H1 (cell line): ENCODE measurements at regions not wholly inside any gene's neighbourhood (a gene's known extent, or its start where the extent isn't known, plus 50 kb on each side); places are given as distances from the start of the nearest gene placed in this dataset.

Experiments
- CBX5 ChIP-seq: fragments of 300-800, 300-1000 bp; sonication (generic); IDR thresholded peaks from 2 replicates; pipeline ENCODE4 v1.7.1; 2016; ENCODE audit warnings: antibody characterized with exemption, low read length, low read depth
- CHD2 ChIP-seq: IDR thresholded peaks from 2 replicates; pipeline ENCODE4 v1.6.1; 2012; ENCODE audit warnings: low read length, improper control_type of control experiment
- CREB1 ChIP-seq: IDR thresholded peaks from 2 replicates; pipeline ENCODE4 v1.6.1; 2012; ENCODE audit warnings: inconsistent platforms
- CTBP2 ChIP-seq: IDR thresholded peaks from 2 replicates; pipeline ENCODE4 v1.7.0; 2011; ENCODE audit warnings: borderline replicate concordance, mild to moderate bottlenecking, moderate library complexity, mixed read lengths, low read length; ENCODE audit not compliant: insufficient read depth, insufficient read length
- CTCF ChIP-seq, 3 experiments: IDR thresholded peaks; 1 replicate in 2 of 3; 2 replicates in 1 of 3; pipeline versions ENCODE4 v1.5.1 to v1.6.1; 2011; ENCODE audit warnings: low read length in 3 of 3, mild to moderate bottlenecking in 3 of 3, inconsistent platforms in 2 of 3, low read depth in 1 of 3, moderate library complexity in 1 of 3; ENCODE audit not compliant: insufficient read depth in 1 of 3; ENCODE audit errors: control extremely low read depth in 1 of 3
- HDAC2 ChIP-seq, 2 experiments: fragments of 300-600 bp in 1 of 2; sonication (generic) in 1 of 2; IDR thresholded peaks; 2 replicates each; pipeline ENCODE4 v1.6.1; 2011 to 2012; ENCODE audit warnings: low read depth in 2 of 2, low read length in 2 of 2, mild to moderate bottlenecking in 2 of 2, moderate library complexity in 2 of 2, borderline replicate concordance in 1 of 2, inconsistent platforms in 1 of 2
- KDM1A ChIP-seq: fragments of 200-600, 300-600 bp; sonication (generic); IDR thresholded peaks from 2 replicates; pipeline ENCODE4 v1.7.1; 2016; ENCODE audit warnings: mild to moderate bottlenecking, low read length, borderline replicate concordance
- KDM4A ChIP-seq: IDR thresholded peaks from one replicate; pipeline ENCODE4 v1.7.1; 2012; ENCODE audit warnings: low read depth, mild to moderate bottlenecking, moderate library complexity, low read length, inconsistent platforms; ENCODE audit not compliant: severe bottlenecking
- KDM5A ChIP-seq: fragments of 200-600 bp; IDR thresholded peaks from 2 replicates; pipeline ENCODE4 v1.7.1; 2012; ENCODE audit warnings: mild to moderate bottlenecking, low read length, inconsistent platforms, mixed read lengths
- NRF1 ChIP-seq: IDR thresholded peaks from 2 replicates; pipeline ENCODE4 v1.6.1; 2011; ENCODE audit warnings: mild to moderate bottlenecking, low read depth, low read length, improper control_type of control experiment
- PHF8 ChIP-seq: fragments of 200-600 bp; sonication (generic); conservative IDR thresholded peaks from 2 replicates; pipeline ENCODE4 v1.7.1; 2012; ENCODE audit warnings: low read depth, mild to moderate bottlenecking, inconsistent platforms, low read length, moderate library complexity
- POLR2A ChIP-seq, 2 experiments: IDR thresholded peaks; 1 replicate in 1 of 2; 2 replicates in 1 of 2; pipeline ENCODE4 v1.6.1; 2011; ENCODE audit warnings: low read depth in 2 of 2, low read length in 2 of 2, mild to moderate bottlenecking in 2 of 2; ENCODE audit errors: control extremely low read depth in 1 of 2
- POU5F1 ChIP-seq: IDR thresholded peaks from 2 replicates; pipeline ENCODE4 v1.6.1; 2011; ENCODE audit warnings: low read depth, mild to moderate bottlenecking, low read length, moderate library complexity
- RFX5 ChIP-seq: IDR thresholded peaks from 2 replicates; pipeline ENCODE4 v1.6.1; 2011; ENCODE audit warnings: low read depth, low read length, improper control_type of control experiment, borderline replicate concordance
- RNF2 ChIP-seq: fragments of 200-900, 300-1000 bp; sonication (generic); IDR thresholded peaks from 2 replicates; pipeline ENCODE4 v1.7.1; 2016; ENCODE audit warnings: borderline replicate concordance, low read depth, mild to moderate bottlenecking, antibody characterized with exemption, low read length; ENCODE audit not compliant: poor library complexity, severe bottlenecking; ENCODE audit errors: missing control alignments
- RXRA ChIP-seq: IDR thresholded peaks from 2 replicates; pipeline ENCODE4 v1.6.1; 2011; ENCODE audit warnings: low read depth, mild to moderate bottlenecking, low read length, moderate library complexity; ENCODE audit not compliant: insufficient read depth
- SIN3A ChIP-seq, 2 experiments: IDR thresholded peaks in 1 of 2; conservative IDR thresholded peaks in 1 of 2; 2 replicates each; pipeline ENCODE4 v1.6.1; 2011 to 2012; ENCODE audit warnings: low read length in 2 of 2, improper control_type of control experiment in 1 of 2, low read depth in 1 of 2, mild to moderate bottlenecking in 1 of 2
- SIRT6 ChIP-seq: IDR thresholded peaks from one replicate; pipeline ENCODE4 v1.7.1; 2012; ENCODE audit warnings: low read length, inconsistent platforms
- SIX5 ChIP-seq: IDR thresholded peaks from 2 replicates; pipeline ENCODE4 v1.6.1; 2011; ENCODE audit warnings: mild to moderate bottlenecking, low read depth, low read length
- TAF1 ChIP-seq: IDR thresholded peaks from 2 replicates; pipeline ENCODE4 v1.6.1; 2011; ENCODE audit warnings: mild to moderate bottlenecking, low read depth, low read length
- YY1 ChIP-seq: IDR thresholded peaks from 2 replicates; pipeline ENCODE4 v1.6.1; 2011; ENCODE audit warnings: low read depth, mild to moderate bottlenecking, low read length
- TF ChIP-seq, protein P1 (sequence below): IDR thresholded peaks from 2 replicates; pipeline ENCODE4 v1.6.1; 2012; ENCODE audit warnings: inconsistent platforms

- TF ChIP-seq SIRT6: no peak
- TF ChIP-seq CREB1: peak; percentile 87
- no peak for TF ChIP-seq RXRA
- no peak for TF ChIP-seq KDM1A
- TF ChIP-seq YY1: peak; percentile 68; the same call in 1 of the 2 replicates
- TF ChIP-seq POU5F1: 0 out of 2 replicates have a peak, but pooled peaks have one; percentile 51
- TF ChIP-seq CTCF (IDR thresholded peaks at IDR 0.05; ENCODE audit: control extremely low read depth in 1 of 3, insufficient read depth in 1 of 3, low read depth in 1 of 3, low read length in 3 of 3): no peak
- TF ChIP-seq SIX5: no peak
- TF ChIP-seq CBX5: no peak
- no peak for TF ChIP-seq KDM5A
- no peak for TF ChIP-seq RNF2
- no peak; the same call in 1 of the 2 replicates for TF ChIP-seq NRF1
- TF ChIP-seq, protein P1, sequence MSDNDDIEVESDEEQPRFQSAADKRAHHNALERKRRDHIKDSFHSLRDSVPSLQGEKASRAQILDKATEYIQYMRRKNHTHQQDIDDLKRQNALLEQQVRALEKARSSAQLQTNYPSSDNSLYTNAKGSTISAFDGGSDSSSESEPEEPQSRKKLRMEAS: no peak
- no peak for TF ChIP-seq POLR2A (IDR thresholded peaks at IDR 0.05; ENCODE audit: control extremely low read depth in 1 of 2, low read depth in 2 of 2, low read length in 2 of 2)
- TF ChIP-seq TAF1: no peak
- TF ChIP-seq PHF8: no peak
- no peak for TF ChIP-seq RFX5
- TF ChIP-seq SIN3A (conservative IDR thresholded peaks at IDR 0.05 in 1 of 2, IDR thresholded peaks at IDR 0.05 in 1 of 2; ENCODE audit: low read depth in 1 of 2, low read length in 2 of 2): peak; percentile 49 to 66; a peak in 2 of 4 replicates
- TF ChIP-seq KDM4A: no peak
- no peak for TF ChIP-seq CTBP2
- TF ChIP-seq CHD2: no peak
- TF ChIP-seq HDAC2 (IDR thresholded peaks at IDR 0.05; ENCODE audit: borderline replicate concordance in 1 of 2, low read depth in 2 of 2, low read length in 2 of 2): no peak; a peak in 1 of 4 replicates
Measured at GRCh38 chr6:27545271-27546046, 72.6 kb upstream of the ZNF184 start (continued).
